ENCODE measurements at regions not wholly inside any gene's neighbourhood (a gene's known extent, or its start where the extent isn't known, plus 50 kb on each side); places are given as distances from the start of the nearest gene placed in this dataset.

DNA sequence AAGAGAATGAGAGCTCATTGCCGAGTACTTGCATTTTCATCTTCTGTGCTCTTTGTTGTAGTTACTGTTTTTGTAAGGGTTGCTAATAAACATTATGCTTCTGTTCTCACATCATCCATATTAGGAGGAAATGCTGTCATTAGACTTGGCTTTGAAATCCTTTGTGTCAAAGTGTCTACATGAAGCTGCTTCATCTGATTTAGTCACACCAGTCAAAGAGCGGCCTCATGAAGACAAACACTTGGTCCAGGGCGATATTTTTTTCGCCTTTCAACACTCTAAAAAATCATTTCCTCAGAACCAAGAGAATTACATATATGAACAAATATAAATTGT is 105.0 kb downstream of the SPRY2 start:
- Histone ChIP-seq H4K20me1 (replicated peaks; ENCODE audit: insufficient read depth) (no peaks in the 10 kb centered on the region), H3K4me3 (no peak overlapping the region), H3K27ac (ENCODE audit: low read depth) (no peak overlapping the region), H3K4me1 (ENCODE audit: insufficient read depth) (no peaks in the 10 kb centered on the region), H3K9me2 (ENCODE audit: insufficient read depth) (peaks cover 3% of the 10 kb centered on the region; the same call in 1 of the 2 replicates), H3F3A (replicated peaks; ENCODE audit: low read depth) (no peaks in the 10 kb centered on the region), H3K36me3 (ENCODE audit: insufficient read depth) (no peaks in the 10 kb centered on the region), H3K4me2 (no peak overlapping the region), H3K27me3 (ENCODE audit: insufficient read depth) (no peaks in the 10 kb centered on the region), H3K79me2 (replicated peaks; ENCODE audit: insufficient read depth) (no peaks in the 10 kb centered on the region), H2AFZ (no peak overlapping the region)
- H3K36me3 Mint-ChIP-seq (ENCODE audit: low read depth), result peaks cover 2% of the 10 kb centered on the region; the same call in 1 of the 3 replicates
- no peaks in the 10 kb centered on the region for H3K27me3 Mint-ChIP-seq (ENCODE audit: insufficient read depth, low read depth, poor library complexity)
- TF ChIP-seq ZNF331 (CRISPR knock-in tag; IDR thresholded peaks at IDR 0.05; ENCODE audit: low read depth), result no peak
- peaks cover 12% of the 10 kb centered on the region; the same call in 2 of the 3 replicates for H3K4me1 Mint-ChIP-seq
- DNase-seq (ENCODE audit: low spot score), result no peak
- H3K4me3 Mint-ChIP-seq, result no peak overlapping the region
- no peak overlapping the region for H3K27ac Mint-ChIP-seq
- peaks cover 4% of the 10 kb centered on the region; the same call in 1 of the 3 replicates for H3K9me3 Mint-ChIP-seq
- no peak for ATAC-seq

DNA sequence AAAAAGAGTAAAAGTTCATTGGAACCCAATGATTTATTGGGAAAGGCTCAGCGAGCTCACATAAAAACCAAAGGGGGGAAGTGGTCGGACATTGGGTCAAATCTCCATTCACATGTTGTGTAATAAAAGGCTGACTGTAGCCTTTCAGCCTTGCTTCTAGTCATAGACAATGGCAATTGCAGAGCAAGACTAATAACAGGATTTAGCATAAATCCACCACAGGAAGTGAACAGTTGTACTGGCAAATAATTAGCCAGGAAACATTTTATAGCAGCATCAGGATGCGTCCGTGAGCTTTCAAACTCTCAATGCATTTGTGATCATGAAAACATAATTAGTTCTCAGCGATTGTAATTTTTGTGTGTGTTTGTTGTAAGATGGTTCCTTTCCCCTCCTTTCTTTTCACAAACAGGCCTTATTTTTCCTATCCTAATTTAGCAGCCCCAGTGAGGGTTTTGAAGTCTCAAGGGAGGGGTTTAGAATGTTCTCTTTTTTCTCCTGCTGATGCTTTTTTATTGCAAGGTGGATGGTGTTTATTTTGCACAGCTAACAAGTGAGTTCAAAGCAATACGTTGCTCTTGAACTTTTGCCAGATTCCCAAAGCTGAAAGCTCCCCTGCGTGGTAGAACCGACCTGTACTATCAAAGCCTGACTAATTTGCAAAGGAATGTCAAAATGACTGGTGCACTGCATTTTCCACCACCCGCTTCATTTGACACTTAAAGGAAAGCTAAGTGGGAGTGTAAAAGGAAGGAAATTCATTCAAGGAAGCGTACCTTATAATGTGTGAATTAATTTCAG is 105.6 kb downstream of the SPRY2 start:
- H3K9me3 Mint-ChIP-seq, result peaks cover 4% of the 10 kb centered on the region; the same call in 1 of the 3 replicates
- peak overlapping the region; percentile 20; the same call in 1 of the 2 replicates for H3K27ac Mint-ChIP-seq
- TF ChIP-seq EZH2phosphoT487 (IDR thresholded peaks at IDR 0.05; ENCODE audit: unreplicated experiment) (no peak), ZNF331 (CRISPR knock-in tag; IDR thresholded peaks at IDR 0.05; ENCODE audit: low read depth) (no peak)
- TF ChIP-seq, protein P1, sequence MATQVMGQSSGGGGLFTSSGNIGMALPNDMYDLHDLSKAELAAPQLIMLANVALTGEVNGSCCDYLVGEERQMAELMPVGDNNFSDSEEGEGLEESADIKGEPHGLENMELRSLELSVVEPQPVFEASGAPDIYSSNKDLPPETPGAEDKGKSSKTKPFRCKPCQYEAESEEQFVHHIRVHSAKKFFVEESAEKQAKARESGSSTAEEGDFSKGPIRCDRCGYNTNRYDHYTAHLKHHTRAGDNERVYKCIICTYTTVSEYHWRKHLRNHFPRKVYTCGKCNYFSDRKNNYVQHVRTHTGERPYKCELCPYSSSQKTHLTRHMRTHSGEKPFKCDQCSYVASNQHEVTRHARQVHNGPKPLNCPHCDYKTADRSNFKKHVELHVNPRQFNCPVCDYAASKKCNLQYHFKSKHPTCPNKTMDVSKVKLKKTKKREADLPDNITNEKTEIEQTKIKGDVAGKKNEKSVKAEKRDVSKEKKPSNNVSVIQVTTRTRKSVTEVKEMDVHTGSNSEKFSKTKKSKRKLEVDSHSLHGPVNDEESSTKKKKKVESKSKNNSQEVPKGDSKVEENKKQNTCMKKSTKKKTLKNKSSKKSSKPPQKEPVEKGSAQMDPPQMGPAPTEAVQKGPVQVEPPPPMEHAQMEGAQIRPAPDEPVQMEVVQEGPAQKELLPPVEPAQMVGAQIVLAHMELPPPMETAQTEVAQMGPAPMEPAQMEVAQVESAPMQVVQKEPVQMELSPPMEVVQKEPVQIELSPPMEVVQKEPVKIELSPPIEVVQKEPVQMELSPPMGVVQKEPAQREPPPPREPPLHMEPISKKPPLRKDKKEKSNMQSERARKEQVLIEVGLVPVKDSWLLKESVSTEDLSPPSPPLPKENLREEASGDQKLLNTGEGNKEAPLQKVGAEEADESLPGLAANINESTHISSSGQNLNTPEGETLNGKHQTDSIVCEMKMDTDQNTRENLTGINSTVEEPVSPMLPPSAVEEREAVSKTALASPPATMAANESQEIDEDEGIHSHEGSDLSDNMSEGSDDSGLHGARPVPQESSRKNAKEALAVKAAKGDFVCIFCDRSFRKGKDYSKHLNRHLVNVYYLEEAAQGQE (IDR thresholded peaks at IDR 0.05; ENCODE audit: unreplicated experiment), result no peak
- TF ChIP-seq, protein P2, sequence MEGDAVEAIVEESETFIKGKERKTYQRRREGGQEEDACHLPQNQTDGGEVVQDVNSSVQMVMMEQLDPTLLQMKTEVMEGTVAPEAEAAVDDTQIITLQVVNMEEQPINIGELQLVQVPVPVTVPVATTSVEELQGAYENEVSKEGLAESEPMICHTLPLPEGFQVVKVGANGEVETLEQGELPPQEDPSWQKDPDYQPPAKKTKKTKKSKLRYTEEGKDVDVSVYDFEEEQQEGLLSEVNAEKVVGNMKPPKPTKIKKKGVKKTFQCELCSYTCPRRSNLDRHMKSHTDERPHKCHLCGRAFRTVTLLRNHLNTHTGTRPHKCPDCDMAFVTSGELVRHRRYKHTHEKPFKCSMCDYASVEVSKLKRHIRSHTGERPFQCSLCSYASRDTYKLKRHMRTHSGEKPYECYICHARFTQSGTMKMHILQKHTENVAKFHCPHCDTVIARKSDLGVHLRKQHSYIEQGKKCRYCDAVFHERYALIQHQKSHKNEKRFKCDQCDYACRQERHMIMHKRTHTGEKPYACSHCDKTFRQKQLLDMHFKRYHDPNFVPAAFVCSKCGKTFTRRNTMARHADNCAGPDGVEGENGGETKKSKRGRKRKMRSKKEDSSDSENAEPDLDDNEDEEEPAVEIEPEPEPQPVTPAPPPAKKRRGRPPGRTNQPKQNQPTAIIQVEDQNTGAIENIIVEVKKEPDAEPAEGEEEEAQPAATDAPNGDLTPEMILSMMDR (conservative IDR thresholded peaks at IDR 0.05; ENCODE audit: low read depth in 2 of 2), result no peak
- ATAC-seq, result no peak
- H3K9me2 ChIP-seq (ENCODE audit: insufficient read depth), result peaks cover 3% of the 10 kb centered on the region; the same call in 1 of the 2 replicates
- DNase-seq (ENCODE audit: low spot score), result peak; percentile 21
- no peaks in the 10 kb centered on the region for H3K79me2 ChIP-seq (replicated peaks; ENCODE audit: insufficient read depth)
- H3K4me3 ChIP-seq, result no peak overlapping the region
- no peaks in the 10 kb centered on the region for H3F3A ChIP-seq (replicated peaks; ENCODE audit: low read depth)
- peaks cover 12% of the 10 kb centered on the region; the same call in 2 of the 3 replicates for H3K4me1 Mint-ChIP-seq
- H3K4me2 ChIP-seq, result no peak overlapping the region
- H3K27me3 Mint-ChIP-seq (ENCODE audit: insufficient read depth, low read depth, poor library complexity), result no peaks in the 10 kb centered on the region
- no peaks in the 10 kb centered on the region for H3K4me1 ChIP-seq (ENCODE audit: insufficient read depth)
- H3K27ac ChIP-seq (ENCODE audit: low read depth), result no peak overlapping the region
- H2AFZ ChIP-seq, result peak overlapping the region; percentile 9; the same call in 1 of the 2 replicates
- no peaks in the 10 kb centered on the region for H3K27me3 ChIP-seq (ENCODE audit: insufficient read depth)
- H4K20me1 ChIP-seq (replicated peaks; ENCODE audit: insufficient read depth), result no peaks in the 10 kb centered on the region
- H3K4me3 Mint-ChIP-seq, result no peak overlapping the region
- no peaks in the 10 kb centered on the region for H3K36me3 ChIP-seq (ENCODE audit: insufficient read depth)
- H3K36me3 Mint-ChIP-seq (ENCODE audit: low read depth), result peaks cover 2% of the 10 kb centered on the region; the same call in 1 of the 3 replicates

All from GM23338 (cell line).